Endothelial cell of umbilical vein (primary cell): ENCODE measurements at regions not wholly inside any gene's neighbourhood (a gene's known extent, or its start where the extent isn't known, plus 50 kb on each side); places are given as distances from the start of the nearest gene placed in this dataset.

Experiments
- BruUV-seq: library from RNA; stranded (reverse); fragments of 400-500 nt; replicated peaks from 2 replicates; lab custom pipeline; 2021; lab: Mats Ljungman, UMichigan
- CTCF ChIA-PET: fragments of 300-600, 350-600 bp; sonication (Branson Sonifier 250); formaldehyde crosslinking; loops from one replicate; lab custom pipeline; 2021; ENCODE audit warnings: antibody characterized with exemption, inconsistent platforms; lab: Charles Lee
- POLR2A ChIA-PET: fragments of 300-600, 350-600 bp; sonication (Branson Sonifier 250); formaldehyde crosslinking; loops from one replicate; lab custom pipeline; 2021; ENCODE audit warnings: antibody characterized with exemption, inconsistent platforms; lab: Charles Lee
- DNase-seq: peaks from one replicate; pipeline ENCODE4 v3.0.0-alpha.2; 2011; ENCODE audit warnings: low read depth, low spot score
- FAIRE-seq: peaks from 2 replicates; lab custom pipeline; 2011; peaks lifted over from hg19 to GRCh38; lab: Jason Lieb, UNC
- H2AFZ ChIP-seq: 2 replicates; pipeline ENCODE4 v1.6.0; 2012; ENCODE audit warnings: low read depth, low read length, control low read depth, inconsistent platforms
- H3K27ac ChIP-seq: 2 replicates; pipeline ENCODE4 v1.5.1; 2011; ENCODE audit warnings: low read depth, mild to moderate bottlenecking, control low read depth, low read length, moderate library complexity; ENCODE audit not compliant: insufficient read depth
- H3K27me3 ChIP-seq, 2 experiments: 2 replicates each; pipeline versions ENCODE4 v1.6.0 to v1.6.1; 2011; ENCODE audit warnings: low read length in 2 of 2, mixed read lengths in 1 of 2; ENCODE audit not compliant: control insufficient read depth in 2 of 2, insufficient read depth in 2 of 2
- H3K36me3 ChIP-seq, 2 experiments: 2 replicates in 1 of 2; 3 replicates in 1 of 2; pipeline ENCODE4 v1.5.1; 2011; ENCODE audit warnings: low read length in 2 of 2, mild to moderate bottlenecking in 1 of 2, moderate library complexity in 1 of 2; ENCODE audit not compliant: control insufficient read depth in 2 of 2, insufficient read depth in 2 of 2; ENCODE audit errors: extremely low read depth in 1 of 2
- H3K4me1 ChIP-seq: 3 replicates; pipeline ENCODE4 v1.5.1; 2011; ENCODE audit warnings: mild to moderate bottlenecking, low read length; ENCODE audit not compliant: control insufficient read depth, insufficient read depth; ENCODE audit errors: extremely low read depth
- H3K4me2 ChIP-seq: 2 replicates; pipeline ENCODE4 v1.6.1; 2011; ENCODE audit warnings: low read length, control low read depth, mixed read lengths; ENCODE audit not compliant: insufficient read depth
- H3K4me3 ChIP-seq, 3 experiments: fragments of 200-600 bp in 1 of 3; sonication (generic), shearing (Covaris generic) in 1 of 3; replicated peaks in 1 of 3; 2 replicates each; pipeline ENCODE4 v1.5.1; 2011 to 2016; ENCODE audit warnings: control low read depth in 3 of 3, low read length in 3 of 3, mild to moderate bottlenecking in 2 of 3, inconsistent platforms in 1 of 3, low read depth in 1 of 3, moderate library complexity in 1 of 3; ENCODE audit not compliant: insufficient read depth in 1 of 3
- H3K79me2 ChIP-seq: 2 replicates; pipeline ENCODE4 v1.6.0; 2012; ENCODE audit warnings: low read length, inconsistent platforms; ENCODE audit not compliant: control insufficient read depth, insufficient read depth
- H3K9ac ChIP-seq: replicated peaks from 2 replicates; pipeline ENCODE3; 2011; ENCODE audit warnings: low read length, control low read depth; ENCODE audit not compliant: insufficient read depth; ENCODE audit errors: extremely low read depth
- H3K9me1 ChIP-seq: replicated peaks from 3 replicates; pipeline ENCODE4 v1.6.0; 2011; ENCODE audit warnings: mild to moderate bottlenecking, low read length; ENCODE audit not compliant: control insufficient read depth, insufficient read depth; ENCODE audit errors: extremely low read depth
- H3K9me3 ChIP-seq: replicated peaks from 2 replicates; pipeline ENCODE4 v1.5.1; 2012; ENCODE audit warnings: low read length, inconsistent platforms; ENCODE audit not compliant: control insufficient read depth, insufficient read depth
- H4K20me1 ChIP-seq: replicated peaks from 2 replicates; pipeline ENCODE3; 2011; ENCODE audit warnings: mild to moderate bottlenecking, low read length; ENCODE audit not compliant: control insufficient read depth, insufficient read depth; ENCODE audit errors: extremely low read depth
- EZH2 ChIP-seq: IDR thresholded peaks from 2 replicates; pipeline ENCODE4 v1.6.1; 2012; ENCODE audit warnings: borderline replicate concordance, low read depth, mild to moderate bottlenecking, moderate library complexity, low read length, inconsistent platforms; ENCODE audit not compliant: severe bottlenecking
- FOS ChIP-seq: IDR thresholded peaks from 2 replicates; pipeline ENCODE4 v1.6.1; 2011; ENCODE audit warnings: mild to moderate bottlenecking, low read length, moderate library complexity, borderline replicate concordance; ENCODE audit not compliant: insufficient read depth
- GATA2 ChIP-seq: IDR thresholded peaks from 2 replicates; pipeline ENCODE4 v1.7.0; 2011; ENCODE audit warnings: low read depth, mild to moderate bottlenecking, moderate library complexity, mixed read lengths, low read length; ENCODE audit not compliant: insufficient read length, insufficient read depth
- JUN ChIP-seq: IDR thresholded peaks from 2 replicates; pipeline ENCODE4 v1.6.1; 2011; ENCODE audit warnings: borderline replicate concordance, low read depth; ENCODE audit not compliant: insufficient read length, insufficient read depth
- MYC ChIP-seq: IDR thresholded peaks from one replicate; pipeline ENCODE4 v1.6.1; 2011; ENCODE audit warnings: mild to moderate bottlenecking, low read depth, low read length
- POLR2A ChIP-seq: IDR thresholded peaks from 2 replicates; pipeline ENCODE4 v1.6.1; 2012; ENCODE audit warnings: low read depth, mild to moderate bottlenecking, control low read depth, low read length
- POLR2AphosphoS5 ChIP-seq: IDR thresholded peaks from 2 replicates; pipeline ENCODE4 v1.6.1; 2012; ENCODE audit warnings: low read depth, mild to moderate bottlenecking, control low read depth, low read length, moderate library complexity; ENCODE audit not compliant: insufficient read depth
- dilution Hi-C: fragments of 300-500 bp; cut with MboI; formaldehyde crosslinking; loops from one replicate; pipeline ENCODE4 v1.15.0; 2019; ENCODE audit warnings: low sequenced_read_pairs; ENCODE audit not compliant: extremely low pct_ligation_motif_present
- intact Hi-C: fragments of 100-400 bp; cut with micrococcal nuclease; formaldehyde crosslinking; loops from one replicate; pipeline ENCODE4 v1.10.0; 2022
- TF ChIP-seq, protein P1 (sequence below): IDR thresholded peaks from 2 replicates; pipeline ENCODE4 v1.6.1; 2011; ENCODE audit not compliant: insufficient read depth, insufficient read length
- TF ChIP-seq, protein P2 (sequence below), 2 donors: IDR thresholded peaks; 1 replicate in 1 of 2; 2 replicates in 1 of 2; pipeline ENCODE4 v1.5.1; 2011; ENCODE audit warnings: low read length in 2 of 2, mild to moderate bottlenecking in 2 of 2, moderate library complexity in 2 of 2, control low read depth in 1 of 2, inconsistent platforms in 1 of 2, low read depth in 1 of 2; ENCODE audit not compliant: insufficient read depth in 1 of 2; ENCODE audit errors: extremely low read depth in 1 of 2

DNA sequence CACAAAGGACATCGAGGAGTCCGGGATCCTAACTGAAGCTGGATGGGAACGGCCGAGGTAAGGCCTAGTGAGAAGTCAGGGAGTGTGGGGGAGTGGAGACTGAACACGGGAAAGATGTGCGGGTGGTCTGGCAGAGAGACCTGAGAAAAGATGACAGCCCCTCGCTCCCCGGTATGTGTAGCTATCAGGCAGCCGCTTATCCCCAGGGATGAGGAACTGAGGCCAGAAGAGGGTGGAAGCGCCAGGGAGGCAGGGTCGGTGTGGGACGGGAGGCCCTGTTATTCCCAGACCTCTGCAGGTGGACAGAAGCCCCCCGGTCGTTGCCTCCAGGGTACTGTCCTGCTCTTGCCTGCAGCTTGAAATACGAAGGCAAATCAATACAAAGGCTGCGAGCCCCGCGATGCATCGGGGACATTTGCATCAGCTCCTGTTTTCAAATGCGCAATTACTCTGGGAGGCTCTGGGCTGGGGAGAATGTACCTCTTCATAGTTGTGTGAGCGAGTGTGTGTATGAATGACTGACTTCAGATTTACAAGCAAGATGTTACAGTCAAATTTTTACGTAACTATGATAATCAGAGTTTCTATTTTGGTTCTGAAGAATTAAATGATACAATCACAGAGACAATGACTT lies 221.3 kb downstream of the QKI start:
- no peak overlapping the region for H2AFZ ChIP-seq
- CTCF ChIA-PET = no interaction called here
- H3K9me1 ChIP-seq = no peaks in the 10 kb centered on the region
- intact Hi-C loops = no loop called here
- no peak overlapping the region for H3K4me3 ChIP-seq
- no peak overlapping the region for H3K27ac ChIP-seq
- no peaks in the 10 kb centered on the region for H3K79me2 ChIP-seq
- no peaks in the 10 kb centered on the region for H3K4me1 ChIP-seq
- no peaks in the 10 kb centered on the region for H3K9me3 ChIP-seq
- no peak for FAIRE-seq
- no peaks in the 10 kb centered on the region for H3K27me3 ChIP-seq
- no peak for DNase-seq
- TF ChIP-seq MYC (no peak), GATA2 (no peak), POLR2AphosphoS5 (no peak), JUN (no peak), POLR2A (no peak), EZH2 (no peak), FOS (no peak)
- TF ChIP-seq, protein P1, sequence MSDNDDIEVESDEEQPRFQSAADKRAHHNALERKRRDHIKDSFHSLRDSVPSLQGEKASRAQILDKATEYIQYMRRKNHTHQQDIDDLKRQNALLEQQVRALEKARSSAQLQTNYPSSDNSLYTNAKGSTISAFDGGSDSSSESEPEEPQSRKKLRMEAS = no peak
- TF ChIP-seq, protein P2, sequence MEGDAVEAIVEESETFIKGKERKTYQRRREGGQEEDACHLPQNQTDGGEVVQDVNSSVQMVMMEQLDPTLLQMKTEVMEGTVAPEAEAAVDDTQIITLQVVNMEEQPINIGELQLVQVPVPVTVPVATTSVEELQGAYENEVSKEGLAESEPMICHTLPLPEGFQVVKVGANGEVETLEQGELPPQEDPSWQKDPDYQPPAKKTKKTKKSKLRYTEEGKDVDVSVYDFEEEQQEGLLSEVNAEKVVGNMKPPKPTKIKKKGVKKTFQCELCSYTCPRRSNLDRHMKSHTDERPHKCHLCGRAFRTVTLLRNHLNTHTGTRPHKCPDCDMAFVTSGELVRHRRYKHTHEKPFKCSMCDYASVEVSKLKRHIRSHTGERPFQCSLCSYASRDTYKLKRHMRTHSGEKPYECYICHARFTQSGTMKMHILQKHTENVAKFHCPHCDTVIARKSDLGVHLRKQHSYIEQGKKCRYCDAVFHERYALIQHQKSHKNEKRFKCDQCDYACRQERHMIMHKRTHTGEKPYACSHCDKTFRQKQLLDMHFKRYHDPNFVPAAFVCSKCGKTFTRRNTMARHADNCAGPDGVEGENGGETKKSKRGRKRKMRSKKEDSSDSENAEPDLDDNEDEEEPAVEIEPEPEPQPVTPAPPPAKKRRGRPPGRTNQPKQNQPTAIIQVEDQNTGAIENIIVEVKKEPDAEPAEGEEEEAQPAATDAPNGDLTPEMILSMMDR (IDR thresholded peaks at IDR 0.05; ENCODE audit: extremely low read depth in 1 of 2, insufficient read depth in 1 of 2, low read depth in 1 of 2, low read length in 2 of 2) = no peak
- H3K36me3 ChIP-seq = no peaks in the 10 kb centered on the region
- H4K20me1 ChIP-seq = no peaks in the 10 kb centered on the region
- H3K4me2 ChIP-seq = no peak overlapping the region
- H3K9ac ChIP-seq = no peak overlapping the region
- dilution Hi-C loops = no loop called here
- POLR2A ChIA-PET = no interaction called here
- no TSS peak for BruUV-seq
